ENCODE measurements at regions not wholly inside any gene's neighbourhood (a gene's known extent, or its start where the extent isn't known, plus 50 kb on each side); places are given as distances from the start of the nearest gene placed in this dataset.

DNA sequence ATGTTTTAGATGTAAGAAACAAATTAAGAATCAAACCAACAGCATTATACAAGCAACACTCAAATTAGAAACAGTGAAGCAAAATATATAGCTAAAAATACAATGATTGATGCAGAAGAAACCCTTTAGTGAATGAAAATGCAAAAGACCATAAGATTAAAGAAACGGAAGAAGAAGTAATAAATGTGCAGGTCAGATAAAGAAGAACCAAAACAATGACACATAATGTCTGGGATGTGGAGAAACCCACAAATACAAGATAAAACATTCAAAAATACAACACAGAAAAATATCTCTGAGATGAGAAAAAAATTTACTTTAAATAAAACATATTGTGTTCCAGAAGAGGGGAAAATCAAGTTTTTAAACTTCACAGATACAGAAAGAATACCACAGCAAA, 73.4 kb upstream of the AVPR1A start:
- DNase-seq (ENCODE audit: low read depth): no peak
- H3K4me3 ChIP-seq (ENCODE audit: low read depth, low read length): no peak overlapping the region
- no peak for TF ChIP-seq CTCF (IDR thresholded peaks at IDR 0.05; ENCODE audit: low read depth, low read length, missing control alignments)

GRCh38 chr12:63223128-63223527, 72.1 kb upstream of the AVPR1A start:
- no peak overlapping the region for H3K4me3 ChIP-seq (ENCODE audit: low read depth, low read length)
- no peak for DNase-seq (ENCODE audit: low read depth)
- no peak for TF ChIP-seq CTCF (IDR thresholded peaks at IDR 0.05; ENCODE audit: low read depth, low read length, missing control alignments)

- no peak for TF ChIP-seq CTCF (IDR thresholded peaks at IDR 0.05; ENCODE audit: low read depth, low read length, missing control alignments)
- no peak for DNase-seq (ENCODE audit: low read depth)
- no peak overlapping the region for H3K4me3 ChIP-seq (ENCODE audit: low read depth, low read length)
These were observed 71.6 kb upstream of the AVPR1A start for GRCh38 chr12:63222582-63222981.

- H3K4me3 ChIP-seq (ENCODE audit: low read depth, low read length): no peak overlapping the region
- no peak for DNase-seq (ENCODE audit: low read depth)
- TF ChIP-seq CTCF (IDR thresholded peaks at IDR 0.05; ENCODE audit: low read depth, low read length, missing control alignments): no peak
These were observed 69.9 kb upstream of the AVPR1A start for GRCh38 chr12:63220921-63221320.

GRCh38 chr12:63212316-63212715, 61.3 kb upstream of the AVPR1A start:
- no peak for DNase-seq (ENCODE audit: low read depth)
- TF ChIP-seq CTCF (IDR thresholded peaks at IDR 0.05; ENCODE audit: low read depth, low read length, missing control alignments): no peak
- H3K4me3 ChIP-seq (ENCODE audit: low read depth, low read length): no peak overlapping the region

DNA sequence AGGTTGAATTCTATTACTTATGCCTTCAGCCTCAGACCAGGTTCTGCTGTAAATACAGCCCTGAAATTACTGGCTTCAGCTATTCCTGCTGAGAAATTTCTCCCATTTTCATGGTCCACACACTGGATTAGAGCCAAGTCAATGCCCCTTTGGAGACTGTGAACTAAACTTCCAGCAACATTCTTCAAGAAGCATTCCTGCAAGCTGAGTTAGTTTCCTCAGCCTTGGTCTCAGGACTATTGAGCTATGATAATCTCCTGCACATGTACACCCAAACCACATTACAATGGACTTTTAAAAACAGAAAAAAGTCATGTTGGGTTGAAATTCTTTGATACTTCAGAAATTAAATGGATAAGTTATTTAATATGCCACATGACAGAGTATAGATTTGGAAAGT, 58.0 kb upstream of the AVPR1A start:
- H3K4me3 ChIP-seq (ENCODE audit: low read depth, low read length): no peak overlapping the region
- DNase-seq (ENCODE audit: low read depth): no peak
- TF ChIP-seq CTCF (IDR thresholded peaks at IDR 0.05; ENCODE audit: low read depth, low read length, missing control alignments): no peak

DNA sequence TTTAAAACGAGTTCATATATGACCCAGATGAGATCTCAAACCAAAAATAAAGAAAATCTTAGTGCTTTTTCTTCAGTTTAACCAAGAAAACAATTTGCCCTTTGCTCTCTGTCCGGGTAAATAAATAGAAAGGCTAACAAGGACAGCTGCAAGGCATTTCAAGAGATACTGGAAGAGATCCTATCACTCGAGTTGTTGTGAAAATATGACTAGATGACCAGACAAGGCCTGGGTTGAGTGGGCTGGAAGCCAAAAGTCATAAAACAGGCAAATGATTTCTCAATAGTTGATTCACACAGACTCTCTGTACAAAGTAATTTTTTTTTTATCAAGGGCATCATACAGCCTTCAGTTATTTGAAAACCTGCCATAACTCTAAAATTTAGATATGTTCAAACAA, 55.9 kb upstream of the AVPR1A start:
- TF ChIP-seq CTCF (IDR thresholded peaks at IDR 0.05; ENCODE audit: low read depth, low read length, missing control alignments): no peak
- H3K4me3 ChIP-seq (ENCODE audit: low read depth, low read length): no peak overlapping the region
- DNase-seq (ENCODE audit: low read depth): no peak
